GM18861 (cell line): ENCODE measurements at regions not wholly inside any gene's neighbourhood (a gene's known extent, or its start where the extent isn't known, plus 50 kb on each side); places are given as distances from the start of the nearest gene placed in this dataset.

ENCODE experiments used
- ATAC-seq: cut with Tn5 transposase; IDR thresholded peaks from one replicate; pipeline ENCODE4 v1.9.1; 2021; ENCODE audit not compliant: unreplicated experiment

DNA sequence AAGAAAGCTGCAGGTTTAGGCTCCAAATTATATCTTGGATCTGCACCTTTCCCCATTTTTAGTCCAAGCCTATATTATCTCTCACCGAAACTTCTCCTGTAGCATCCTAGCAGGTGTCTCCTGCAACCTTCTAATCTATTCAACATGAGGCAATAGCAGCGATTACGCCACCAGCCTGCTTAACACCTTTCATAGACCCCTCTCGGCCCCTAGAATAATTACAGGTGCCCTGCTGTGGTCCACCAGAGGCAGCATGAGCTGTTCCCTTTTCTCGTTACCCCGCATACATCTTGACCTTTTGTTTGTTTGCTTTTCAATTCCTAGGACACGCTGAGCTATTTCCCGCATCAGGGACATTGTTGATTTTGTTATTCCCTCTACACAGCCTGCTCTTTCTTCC lies 361.9 kb downstream of the CYRIA start:
- ATAC-seq: no peak

DNA sequence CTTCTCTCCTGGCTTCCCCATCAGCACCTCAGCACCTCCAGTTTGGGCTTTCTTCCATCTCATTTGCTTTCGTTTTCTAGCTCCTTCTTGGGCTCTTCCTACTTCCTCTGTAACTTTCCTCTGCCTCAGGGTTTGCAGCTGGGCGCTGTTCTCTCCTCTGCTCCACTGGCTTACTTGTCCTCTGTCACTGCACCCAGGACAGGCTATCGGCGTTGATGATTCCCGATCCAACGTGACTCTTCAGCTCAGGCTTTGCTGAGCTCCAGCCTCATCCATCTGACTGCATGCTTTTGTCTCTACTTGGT lies 362.4 kb downstream of the CYRIA start:
- ATAC-seq: no peak

DNA sequence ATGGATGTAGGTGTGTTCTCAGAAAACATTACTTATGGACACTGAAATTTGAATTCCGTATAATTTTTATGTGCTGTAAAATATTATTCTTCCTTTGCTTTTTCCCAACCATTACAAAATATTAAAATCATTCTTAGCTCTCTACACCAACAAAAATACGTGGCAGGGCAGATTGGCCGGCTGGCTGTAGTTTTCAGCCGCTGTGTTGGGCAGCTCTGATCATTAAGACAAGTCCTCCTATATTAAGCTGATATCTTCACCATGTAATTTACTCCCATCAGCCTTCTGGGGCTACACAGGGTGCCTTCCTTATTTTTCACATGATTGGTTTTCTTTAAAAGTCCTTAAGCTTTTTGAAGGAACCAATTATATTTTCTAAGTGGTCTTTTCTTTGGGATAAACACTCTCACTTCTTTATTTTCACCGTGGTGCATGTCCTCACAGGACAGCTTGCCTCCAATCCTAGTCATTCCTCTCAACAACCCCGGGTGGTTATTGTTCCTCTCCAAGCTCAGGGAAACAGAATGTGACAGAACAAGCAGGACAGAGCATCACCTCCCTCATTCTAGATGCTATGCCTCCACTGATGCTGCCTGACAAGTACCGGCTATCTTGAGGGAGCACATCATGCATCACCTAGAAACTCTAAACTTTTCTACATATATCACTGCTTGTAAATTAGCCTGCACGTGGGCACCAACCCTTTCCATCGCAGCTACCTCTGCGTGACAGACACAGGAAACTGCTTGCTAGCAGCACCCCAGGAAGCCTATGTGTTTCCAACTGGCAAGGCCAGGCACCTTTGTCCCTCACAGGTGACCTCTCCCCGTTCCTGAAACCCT lies 362.3 kb downstream of the MYCN start:
- no peak for ATAC-seq

DNA sequence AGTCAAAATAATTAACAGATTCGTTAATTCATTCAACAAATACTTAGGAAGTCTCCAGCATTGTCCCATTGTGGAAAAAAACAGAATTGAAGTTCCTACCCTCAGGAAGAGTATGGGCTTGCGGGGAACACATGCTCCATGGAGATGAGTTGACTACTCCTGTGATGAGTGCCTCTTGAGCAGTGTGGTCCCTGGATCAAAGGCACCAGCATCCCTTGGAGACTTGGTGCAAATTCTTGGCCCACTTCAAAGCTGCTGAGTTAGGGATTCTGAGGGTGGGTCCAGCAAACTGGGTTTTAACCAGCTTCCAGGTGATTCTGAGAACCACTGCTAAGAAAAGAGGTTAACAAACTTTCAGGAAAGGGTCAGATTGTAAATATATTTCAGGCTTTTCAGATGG lies 361.6 kb downstream of the MYCN start:
- ATAC-seq: no peak

DNA sequence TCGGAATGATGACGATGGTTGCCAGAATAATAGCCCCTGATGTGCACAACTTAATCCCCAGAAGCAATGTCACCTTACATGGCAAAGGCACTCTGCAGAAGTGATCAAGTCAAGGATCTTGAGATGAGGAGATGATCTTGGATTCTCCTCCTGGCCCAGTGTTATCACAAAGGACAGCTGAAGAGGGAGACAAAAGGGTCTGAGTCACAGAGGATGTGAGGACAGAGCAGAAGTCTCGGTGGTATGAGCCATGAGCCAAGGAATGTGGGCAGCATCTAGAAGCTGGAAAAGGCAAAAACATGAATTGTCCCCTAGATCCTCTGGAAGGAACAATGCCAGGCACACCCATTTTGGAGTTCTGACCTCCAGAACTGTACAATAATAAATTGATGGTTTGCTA lies 358.5 kb downstream of the MYCN start:
- no peak for ATAC-seq

DNA sequence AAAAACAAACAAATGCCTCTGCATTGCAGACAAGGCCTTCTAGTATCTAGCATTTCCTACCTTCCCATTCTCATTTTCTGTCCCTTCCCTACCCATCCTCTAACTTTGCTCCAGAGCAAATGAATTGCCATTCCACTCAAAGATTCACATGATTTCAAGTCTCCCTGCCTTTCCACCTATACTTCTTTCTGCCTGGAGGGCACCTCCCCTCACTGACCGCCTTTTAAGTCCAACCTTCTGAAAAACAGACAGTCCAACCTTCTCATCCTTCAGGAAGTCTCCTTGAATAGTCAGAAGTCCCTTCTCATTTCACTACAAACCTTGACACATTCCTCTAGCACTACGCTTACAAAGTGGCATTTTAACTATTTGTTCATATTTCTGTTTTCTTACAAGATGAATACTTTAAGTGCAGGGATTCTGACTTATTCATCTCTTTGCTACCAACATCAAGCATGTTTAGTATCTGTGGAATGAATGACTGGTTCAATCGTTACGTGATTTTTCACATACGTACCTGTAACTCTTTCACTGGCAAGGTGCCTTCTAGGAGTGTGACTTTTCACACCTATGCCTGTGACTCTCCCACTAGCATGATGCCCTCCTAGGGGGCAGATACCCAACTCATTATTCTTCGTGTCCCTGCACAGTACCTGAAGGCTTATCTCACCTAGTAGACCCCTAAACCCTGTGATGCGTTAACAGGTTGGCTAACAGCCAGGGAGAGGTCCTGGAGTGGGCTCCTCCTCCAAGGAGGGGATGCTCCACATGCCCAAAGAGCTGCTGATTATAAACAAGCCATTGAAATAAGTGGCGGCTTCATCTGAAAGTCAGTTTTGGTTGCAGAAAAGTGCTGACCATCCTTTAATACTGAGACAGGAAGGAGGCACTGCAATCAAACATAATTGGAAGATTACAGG lies 356.2 kb downstream of the MYCN start:
- ATAC-seq: no peak

DNA sequence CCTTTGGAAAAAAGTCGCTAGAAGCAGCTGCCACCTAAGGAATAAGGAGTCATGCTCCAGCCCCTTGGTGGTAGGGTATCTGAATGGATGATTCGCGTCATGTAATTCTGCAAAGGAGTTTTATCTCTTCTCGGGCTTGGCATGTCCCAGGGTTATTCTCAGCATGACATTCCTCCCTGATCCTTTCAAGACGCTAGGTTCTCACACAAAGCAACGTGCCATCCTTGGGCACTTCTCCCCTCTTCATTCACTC lies 355.6 kb downstream of the MYCN start:
- ATAC-seq: no peak

DNA sequence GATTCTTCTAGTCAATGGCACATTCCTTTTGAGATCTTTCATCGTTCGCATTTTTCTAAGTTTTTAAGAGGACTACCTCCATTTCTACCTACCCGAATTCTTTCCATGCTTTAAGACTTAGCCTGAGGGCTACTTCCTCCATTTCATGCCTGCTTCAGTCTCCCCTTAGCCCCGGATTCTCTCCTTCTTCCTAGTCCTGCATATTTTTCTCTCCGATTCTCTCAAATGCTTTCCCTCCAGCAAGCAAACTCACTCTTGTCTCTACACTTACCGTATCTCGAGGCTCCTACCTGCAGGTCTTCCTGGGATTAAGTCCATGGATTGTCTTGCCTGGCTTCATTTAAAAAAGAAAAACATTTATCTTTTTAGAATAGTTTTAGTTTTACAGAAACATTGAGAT lies 354.4 kb downstream of the MYCN start:
- no peak for ATAC-seq

DNA sequence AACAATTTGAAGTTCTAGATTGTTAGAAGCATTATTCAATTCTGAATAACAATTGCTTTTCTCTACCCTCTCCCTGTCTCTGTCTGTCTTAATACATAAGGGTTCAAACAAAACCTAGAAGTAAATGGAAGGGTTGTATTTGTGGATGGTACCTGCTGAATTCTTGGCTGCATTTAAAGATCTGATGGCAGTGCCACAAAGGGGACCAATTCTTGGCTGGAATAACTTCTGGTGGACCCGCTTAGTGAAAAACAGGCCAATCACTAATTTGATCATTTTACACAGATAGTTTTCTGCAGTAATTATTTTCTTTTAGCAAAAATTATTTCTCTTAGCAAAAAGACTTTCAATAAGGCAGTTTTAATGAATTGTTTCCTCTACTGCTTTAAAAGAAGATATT lies 353.5 kb downstream of the MYCN start:
- ATAC-seq: no peak

DNA sequence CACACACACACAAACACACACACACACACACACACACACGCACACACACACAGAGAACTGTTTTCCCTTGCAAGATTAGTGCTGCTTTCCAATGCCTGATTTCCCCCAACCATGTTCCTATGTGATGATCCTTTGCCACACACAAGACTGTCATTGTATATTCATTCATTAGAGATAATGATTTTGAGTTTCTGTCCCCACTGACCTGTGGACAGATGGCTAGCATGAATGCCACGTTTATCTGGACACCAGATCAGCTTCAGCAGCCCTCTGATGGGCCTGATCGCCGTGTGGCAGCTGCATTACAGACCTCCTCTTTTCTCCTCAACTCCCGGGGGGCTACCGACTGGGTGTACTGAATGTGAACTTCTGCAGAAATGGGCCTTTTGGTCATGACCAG lies 353.0 kb downstream of the MYCN start:
- ATAC-seq: no peak

DNA sequence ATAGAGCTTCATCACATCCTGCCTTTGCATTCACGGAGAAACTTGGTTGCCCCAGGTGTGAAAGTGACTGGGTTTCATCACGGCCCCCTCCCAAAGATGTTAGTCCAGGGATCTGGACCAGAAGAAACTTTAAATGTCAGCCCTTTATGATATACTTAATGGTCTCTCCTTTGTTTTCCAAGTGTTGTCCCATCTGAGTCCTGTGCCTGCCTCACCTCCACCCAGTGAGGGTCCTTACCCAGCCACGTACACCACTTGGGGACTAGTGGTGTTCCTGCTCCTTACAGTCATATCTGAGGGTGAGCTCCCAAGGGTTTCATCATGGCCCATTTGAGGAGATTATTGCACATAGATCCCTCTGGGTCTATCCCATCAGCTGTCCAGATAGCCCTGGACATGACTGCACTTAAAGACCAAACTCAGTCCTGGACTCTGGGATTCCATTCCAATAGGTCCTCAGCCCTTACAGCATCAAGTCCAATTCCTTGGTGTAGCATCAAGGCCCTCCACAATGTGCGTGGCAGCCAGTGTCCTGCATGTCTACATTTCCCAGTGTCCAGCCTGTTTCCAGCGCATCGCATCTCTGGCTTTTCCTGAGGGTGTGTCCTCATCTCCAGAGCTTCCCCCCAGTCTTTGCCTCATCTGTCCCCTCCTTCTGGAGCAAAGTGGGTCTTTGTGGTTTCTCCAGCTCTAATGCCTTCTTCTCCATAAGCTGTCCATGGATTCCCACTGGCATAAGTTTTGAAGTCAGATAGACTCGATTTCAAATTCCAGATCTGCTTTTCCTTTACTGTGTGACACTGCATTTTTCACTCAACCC lies 351.6 kb downstream of the MYCN start:
- no peak for ATAC-seq

DNA sequence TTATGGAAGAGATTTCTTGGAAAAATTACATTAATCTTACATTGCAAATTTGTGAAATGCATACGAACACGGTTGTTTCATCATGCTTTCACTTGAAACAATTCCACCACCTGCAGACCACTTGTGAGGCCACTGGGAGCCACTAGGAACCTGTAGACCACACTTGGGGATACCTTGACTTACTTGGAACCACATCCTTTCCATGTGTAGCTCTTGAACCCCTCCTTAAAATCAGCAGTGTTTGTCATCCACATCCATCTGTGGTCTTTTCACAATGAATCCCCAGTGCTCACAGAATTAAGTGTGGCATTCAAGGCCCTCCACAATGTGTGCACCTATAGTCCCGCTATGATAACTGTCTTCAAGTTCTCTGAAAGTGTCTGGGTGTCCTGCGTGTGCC lies 350.9 kb downstream of the MYCN start:
- ATAC-seq: no peak

DNA sequence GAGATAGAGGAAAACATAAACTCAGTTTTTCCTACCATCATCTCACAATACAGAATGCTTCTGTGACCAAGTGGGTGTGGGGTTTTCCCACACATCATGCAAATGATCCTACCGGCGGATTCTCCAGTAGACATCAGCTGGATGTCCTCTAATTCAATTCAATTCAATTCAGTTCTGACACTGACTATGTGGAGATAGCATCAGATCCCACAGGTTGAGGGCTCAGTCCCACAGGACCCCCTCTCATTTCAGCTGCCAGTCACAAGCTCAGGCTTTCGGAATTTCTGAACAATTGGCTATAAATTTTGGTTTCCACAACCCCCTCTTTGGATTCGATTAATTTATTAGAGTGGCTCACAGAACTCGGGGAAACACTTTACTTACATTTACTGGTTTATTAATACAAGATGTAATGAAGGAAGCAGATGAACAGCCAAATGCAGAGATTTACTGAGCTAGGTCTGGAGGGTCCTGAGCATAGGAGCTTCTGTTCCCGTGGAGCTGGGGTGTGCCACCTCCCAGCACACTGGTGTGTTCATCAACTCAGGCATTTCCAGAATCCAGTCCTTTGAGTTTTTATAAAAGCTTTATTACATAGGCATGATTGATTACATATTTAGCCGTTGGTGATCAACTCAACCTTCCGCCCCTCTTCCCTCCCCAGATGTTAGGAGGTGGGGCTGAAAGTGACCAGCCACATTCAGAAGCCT lies 350.1 kb downstream of the MYCN start:
- ATAC-seq: no peak

DNA sequence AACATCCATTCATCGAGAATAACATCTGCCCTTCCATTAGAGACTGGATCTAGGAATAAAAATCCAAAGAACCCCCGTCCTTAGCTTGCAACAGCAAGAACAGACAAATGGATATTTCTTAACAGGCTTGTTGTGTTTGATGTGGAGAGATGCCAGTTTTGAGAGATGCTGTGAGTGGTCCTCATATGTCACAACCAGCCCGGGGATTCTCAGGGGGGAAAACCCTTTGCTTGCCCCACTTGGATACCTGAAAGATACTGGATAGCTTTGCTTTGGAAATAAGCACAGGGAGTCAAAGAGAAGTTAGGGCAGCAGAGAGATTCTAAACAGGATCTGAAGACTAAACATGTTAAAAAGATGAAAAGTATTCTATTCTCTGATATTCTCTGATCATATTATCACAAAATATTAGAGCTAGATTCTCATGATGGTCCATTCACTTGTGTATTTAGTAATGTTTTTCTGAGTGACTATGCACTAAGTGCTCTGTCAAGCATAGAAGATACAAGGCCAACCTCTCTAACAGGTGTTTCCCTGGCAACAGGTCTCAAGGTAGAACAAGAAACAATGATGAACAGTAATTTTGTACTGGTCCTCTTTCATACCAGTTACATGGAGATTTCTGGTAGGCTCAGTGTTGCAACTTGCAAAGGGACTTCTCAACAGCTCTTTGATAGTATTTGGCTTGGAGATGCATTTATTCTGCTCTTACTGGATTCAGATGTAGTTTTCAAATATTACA lies 348.2 kb downstream of the MYCN start:
- ATAC-seq: no peak

DNA sequence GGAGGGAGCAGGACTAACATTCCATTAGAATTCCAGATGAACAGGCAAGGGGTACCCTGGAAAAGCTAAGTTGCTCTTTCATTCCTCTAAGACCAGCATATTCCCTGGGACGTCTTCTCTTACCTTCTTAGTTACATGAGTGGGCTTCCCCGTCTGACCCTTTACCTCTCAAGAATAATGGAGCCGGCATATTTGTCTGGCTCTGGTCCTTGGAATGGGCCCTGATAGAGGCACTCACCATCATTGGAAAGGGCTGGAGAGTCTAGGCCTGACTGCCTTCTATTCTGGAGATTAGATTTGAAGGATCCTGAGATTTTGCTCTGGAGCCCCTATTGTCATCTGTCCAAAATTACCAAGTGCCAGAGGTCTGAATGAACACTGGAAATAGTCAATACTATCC lies 347.5 kb downstream of the MYCN start:
- no peak for ATAC-seq

DNA sequence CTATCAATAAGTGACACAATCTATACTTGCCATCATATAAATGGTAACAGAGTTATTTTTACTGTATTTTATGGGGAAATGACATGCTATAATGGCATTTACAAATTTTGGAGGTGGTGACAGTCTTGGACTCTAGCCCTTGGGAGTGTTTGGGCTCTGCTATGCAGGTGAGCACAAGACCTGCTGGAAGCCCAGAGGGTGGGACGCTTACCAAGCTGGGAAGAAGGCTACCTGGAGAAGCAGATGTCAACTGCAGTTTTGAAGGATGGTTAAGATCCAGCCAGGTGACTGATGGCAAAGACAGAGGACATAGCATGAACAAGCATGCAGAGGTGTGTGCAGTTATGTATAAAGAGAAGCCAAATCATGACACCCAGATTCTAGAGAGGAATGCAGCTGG lies 346.9 kb downstream of the MYCN start:
- ATAC-seq: no peak

DNA sequence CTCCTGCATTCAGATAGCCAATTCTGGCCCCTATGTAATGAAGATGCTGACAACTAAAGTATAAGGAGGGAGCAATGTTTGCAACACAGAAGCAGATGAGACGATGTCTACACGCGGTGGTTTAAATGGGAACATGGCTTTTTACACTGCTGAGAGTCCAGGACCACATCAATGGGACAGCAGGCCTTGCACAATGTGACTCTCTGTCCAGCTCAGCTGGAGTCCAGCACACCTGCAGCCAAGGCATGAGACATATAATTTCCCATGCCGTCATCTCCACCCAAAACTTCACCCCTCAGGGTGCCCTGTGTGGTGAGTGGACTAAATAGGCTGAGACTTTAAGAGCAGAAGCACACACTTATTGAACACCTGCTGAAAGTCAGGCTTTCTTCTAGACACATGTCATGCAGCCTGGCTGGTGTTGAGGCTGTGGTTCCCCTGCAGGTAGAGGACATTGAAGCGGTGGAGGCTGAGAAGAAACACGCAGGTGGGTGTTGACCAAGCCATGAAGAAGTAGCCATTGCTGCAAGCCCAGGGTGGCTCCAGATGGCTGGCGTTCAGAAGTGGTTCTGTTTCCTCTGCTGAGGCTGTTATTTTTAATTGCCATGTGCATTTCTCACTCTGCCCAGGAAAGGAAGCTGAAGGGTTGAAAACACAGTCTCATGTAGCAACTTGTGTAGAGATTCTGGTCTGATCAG lies 345.6 kb downstream of the MYCN start:
- no peak for ATAC-seq

DNA sequence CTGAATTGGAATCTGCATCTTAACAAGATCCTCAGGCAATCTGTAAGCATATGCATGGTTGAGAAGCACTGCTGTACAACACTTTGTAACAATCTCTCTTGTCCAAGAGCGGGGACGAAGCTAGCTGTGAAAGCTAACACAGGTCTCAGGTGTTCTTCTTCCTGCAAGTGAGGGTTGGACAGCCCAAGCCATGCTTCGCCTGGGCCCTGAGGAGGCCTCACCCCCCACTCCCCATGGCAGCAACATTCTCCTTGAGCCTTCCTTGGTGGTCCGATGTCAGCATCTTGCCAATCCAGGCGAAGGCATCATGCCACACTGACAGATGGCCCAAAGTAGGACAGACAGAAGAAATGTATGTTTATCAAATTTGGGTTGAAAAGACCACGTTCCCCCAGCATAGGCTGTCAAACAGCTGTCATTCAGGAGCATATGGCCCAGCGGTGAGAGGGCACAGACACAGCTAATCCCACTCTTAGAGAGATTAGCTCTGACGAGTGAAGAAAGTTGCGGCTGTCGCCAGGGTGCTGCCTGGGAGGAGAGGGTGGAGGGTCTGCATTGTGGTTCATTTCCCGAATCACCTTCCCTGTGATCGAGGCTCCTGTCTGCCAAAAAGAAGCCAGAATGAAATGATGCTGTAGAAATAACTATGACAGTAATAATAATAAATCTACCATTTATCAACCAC lies 344.7 kb downstream of the MYCN start:
- ATAC-seq: no peak

DNA sequence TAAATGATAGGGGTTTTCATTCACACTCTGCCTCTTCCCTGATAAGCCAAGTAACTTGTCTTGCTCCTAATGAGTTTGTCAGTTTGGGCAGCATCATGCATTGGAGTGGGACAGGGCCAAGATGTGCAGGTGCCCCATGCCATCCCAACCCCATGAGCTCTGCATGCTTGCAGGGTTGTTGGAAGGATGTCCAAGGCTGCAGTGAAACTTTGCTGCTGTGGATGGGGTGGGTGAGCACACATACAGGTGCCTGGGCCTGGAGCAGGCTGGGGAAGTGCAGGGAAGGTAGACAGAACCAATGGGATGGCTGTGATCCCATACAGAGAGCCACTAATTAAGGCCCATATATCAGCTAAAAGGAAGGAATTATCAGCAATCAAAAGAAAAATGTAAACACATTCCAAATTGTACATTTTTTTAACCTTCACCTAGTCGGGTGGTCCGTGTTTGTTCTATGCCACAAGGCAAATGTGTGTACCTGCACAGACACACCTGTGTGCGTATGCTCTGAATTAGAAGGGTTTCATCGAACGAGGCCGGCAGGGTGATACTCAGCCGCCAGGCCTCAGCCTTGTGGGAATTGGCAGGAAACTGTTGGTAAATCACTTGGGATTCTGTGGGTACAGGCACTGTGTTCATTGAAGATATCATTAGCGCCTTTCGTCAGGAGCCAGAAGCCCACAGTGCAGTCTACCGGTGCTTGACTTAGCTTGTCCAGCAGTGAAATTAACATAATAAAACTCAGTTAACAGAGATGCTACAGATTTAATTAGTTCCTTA lies 342.9 kb downstream of the MYCN start:
- no peak for ATAC-seq
